Astrocyte of the hippocampus (primary cell): ENCODE measurements at regions not wholly inside any gene's neighbourhood (a gene's known extent, or its start where the extent isn't known, plus 50 kb on each side); places are given as distances from the start of the nearest gene placed in this dataset.
A peak's percentile ranks its signal among the peaks of the same experiment; 100 is the strongest.

Source experiments
- DNase-seq: peaks from one replicate; pipeline ENCODE4 v3.0.0; 2011; ENCODE audit warnings: low read depth, low spot score

DNA sequence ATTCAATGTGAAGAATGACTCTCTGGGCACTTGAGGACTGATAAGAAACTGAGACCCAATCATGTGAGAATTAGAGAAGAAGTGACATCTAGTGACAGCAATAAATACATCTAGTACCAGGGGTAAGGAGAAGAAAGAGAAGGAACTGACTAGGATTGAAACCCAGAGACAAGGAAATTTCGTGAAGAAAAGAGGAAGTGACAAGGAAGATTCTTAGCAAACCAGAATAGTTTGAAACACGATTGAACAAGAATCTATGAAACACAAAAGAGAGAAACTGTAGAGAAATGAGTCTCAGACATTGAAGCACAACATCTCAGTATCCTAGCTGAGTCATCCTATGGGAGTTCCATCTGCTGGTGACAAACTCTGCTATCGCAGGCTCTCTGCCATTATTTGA is 571.9 kb upstream of the PKDCC start:
- no peak for DNase-seq

DNA sequence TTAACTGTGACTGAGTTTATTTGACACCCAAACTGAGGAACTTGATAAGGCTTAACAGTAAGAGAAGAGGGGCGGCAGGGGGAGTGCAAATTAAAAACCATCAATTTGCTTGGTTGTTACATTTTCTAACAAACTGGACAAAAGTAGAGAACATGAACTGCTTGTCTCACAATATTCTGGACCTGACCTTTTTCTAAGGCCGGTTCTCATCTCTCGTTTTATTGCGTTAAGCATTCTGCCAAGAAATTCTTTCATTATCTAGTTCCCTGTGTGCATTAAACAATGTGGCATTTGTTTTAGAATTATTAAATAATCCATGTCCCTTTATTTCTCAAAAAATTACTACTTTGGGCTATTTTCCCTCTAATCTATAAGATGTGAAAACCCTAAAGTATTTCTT is 565.2 kb upstream of the PKDCC start:
- DNase-seq = no peak

DNA sequence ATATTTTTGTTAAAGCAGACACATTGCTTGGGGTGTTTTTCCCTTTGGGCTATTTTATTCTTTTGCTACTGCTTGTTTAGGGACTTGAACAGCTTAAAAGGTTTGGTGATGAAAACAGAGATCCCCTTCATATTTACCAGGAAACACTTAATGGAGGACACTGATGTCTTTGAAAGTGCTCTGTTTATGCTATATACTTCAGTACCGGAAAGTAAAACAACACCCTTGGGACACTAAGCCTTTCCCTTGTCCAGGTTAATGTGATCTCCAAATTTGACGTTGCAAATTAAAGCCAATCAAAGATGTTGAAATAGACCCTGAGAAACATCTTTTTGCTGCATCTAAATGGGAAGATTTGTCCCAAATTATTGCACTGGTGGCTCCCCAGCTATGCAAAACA is 564.6 kb upstream of the PKDCC start:
- DNase-seq = no peak

DNA sequence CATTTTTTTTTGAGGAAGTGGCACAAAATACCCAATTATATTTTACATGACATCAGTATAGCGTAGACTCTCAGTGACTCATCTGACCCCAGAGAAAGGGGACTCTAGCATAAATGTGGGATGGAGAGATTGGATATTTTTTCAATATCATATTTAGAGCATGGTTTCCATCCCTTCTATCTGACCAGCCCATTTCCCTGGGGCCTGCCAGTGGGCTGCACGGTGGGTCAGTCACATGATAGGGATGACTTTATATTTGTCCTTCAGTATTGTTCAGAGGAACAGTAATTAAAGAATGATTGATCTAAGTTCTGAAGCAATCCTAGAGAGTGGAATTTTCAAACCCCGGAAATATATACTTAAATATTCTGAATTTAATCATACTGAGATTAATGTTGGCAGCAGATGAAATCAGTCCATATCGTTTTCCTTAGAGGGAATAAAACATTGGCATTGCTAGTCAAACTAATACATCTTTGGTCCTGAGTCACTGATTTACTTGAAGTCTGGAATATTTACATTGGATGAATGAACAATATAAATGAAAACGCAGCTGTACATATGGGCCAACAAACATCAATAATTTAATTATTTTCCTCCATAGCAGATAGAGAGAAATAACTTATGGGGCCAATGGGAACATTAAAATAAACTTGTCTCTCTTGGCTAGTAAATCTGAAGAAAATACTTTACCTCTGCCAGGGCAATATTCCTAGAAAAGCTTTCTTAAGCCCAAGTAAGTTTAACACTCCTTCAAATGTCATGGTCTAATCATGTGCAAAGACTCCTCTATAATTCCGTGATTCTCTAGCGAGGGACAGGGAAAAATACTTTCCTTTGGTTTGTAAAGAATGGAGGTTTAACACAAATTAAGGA is 563.6 kb upstream of the PKDCC start:
- DNase-seq = no peak

DNA sequence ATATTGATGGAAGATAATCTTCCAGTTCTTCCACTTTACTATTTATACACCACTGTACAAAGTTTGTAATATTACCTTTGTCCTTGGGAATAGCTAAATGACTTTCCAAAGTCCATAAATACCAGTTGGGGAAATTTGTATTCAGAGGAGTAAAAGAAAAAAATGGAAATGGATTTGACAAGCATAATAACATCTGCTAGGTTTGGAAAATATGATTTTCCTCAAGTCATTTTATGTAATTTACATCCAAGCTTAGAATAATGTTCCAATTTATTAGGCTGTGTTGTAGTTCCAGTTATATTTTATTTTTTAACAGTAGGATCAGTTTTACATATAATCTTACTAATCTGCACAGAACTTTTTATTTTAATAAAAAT is 563.0 kb upstream of the PKDCC start:
- DNase-seq = no peak

DNA sequence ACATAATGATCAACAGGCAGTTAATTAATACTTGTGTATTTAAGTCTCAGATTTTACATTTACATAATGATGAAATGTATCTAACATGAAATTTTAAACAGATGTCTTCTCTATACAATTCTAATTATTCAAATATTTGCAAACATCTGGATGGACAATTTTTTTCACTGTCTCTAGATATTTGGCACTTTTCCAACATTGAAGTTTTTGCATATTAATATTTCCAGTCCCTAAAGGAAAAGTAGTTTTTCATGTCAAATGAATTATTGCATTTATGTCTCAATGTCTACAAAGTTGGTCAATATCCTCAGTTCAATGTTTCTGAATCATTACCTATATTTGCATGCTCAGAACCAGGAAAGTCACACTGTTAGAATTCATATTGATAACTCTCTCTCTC is 560.9 kb upstream of the PKDCC start:
- no peak for DNase-seq

DNA sequence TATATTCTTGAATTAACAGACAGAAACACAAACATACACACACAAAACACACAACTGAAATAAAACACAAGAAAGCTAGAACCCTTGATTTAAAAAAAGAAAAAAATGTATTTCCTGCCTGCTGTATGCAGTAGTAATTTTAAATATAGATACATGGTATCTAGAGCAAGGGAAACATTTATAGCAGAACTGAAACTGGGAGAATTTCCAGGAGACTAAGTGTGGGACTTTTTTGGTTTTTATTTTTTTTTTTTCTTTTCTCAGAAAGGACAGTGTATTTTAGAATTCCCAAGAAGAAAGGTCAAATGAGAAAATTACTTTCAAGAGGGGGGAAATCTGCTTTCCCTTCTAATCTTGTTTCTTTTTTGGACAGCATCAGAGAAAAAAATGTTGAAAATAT is 558.9 kb upstream of the PKDCC start:
- no peak for DNase-seq

DNA sequence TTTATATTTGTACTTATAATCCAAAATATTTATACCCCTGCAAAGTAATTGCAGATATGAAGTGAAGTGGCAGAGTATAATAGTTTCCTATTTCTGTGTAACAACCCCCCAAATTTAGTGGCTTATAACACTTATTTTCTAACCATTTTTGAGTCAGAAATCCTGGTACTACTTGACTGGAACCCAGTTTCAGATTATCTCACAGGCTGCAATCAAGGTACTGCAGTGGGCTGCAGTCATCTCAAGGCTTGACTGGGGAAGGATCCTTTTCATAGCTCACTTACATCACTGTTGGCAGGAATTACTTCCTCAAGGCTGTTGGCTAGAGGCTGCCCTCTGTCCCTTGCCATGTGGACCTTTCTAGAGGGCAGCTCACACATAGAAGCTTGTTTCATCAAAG is 558.2 kb upstream of the PKDCC start:
- no peak for DNase-seq

DNA sequence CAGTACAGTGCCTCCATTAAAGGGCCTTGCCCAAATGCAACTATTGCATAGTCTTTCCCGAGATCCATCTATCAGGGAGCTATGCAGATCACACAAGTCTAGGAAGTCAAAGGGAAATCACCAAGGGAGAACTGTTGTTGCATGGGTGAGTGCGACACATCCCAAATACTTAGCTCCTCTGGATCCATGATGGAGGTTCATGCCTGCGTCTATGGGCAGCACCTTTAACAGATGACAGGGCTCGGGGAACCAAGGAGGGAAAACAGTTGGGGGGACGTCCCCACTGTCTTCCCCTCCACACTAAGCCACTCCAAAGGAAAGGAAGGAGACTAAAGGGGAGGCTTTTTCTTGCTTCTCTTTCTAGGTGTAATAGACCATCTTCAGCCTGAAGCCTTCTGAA is 552.8 kb upstream of the PKDCC start:
- DNase-seq = peak; percentile 1

DNA sequence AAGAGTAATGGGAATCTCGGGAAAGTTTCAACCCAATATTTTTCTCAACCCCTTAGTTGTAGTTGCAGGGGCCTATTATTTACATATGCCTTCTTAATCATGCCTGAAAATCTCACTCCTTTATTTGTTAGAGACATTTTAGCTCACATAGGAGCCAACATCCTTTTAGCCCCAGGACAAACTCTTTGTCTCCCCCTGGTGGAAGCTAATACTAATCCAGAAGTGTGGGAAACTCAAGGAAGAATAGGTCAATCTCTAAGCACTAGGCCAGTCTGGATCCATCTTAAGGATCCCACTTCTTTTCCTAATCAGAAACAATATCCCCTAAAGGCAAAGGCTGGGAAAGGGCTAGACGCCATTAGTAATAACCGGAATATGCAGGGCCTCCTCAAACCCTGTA is 550.9 kb upstream of the PKDCC start:
- DNase-seq = no peak

DNA sequence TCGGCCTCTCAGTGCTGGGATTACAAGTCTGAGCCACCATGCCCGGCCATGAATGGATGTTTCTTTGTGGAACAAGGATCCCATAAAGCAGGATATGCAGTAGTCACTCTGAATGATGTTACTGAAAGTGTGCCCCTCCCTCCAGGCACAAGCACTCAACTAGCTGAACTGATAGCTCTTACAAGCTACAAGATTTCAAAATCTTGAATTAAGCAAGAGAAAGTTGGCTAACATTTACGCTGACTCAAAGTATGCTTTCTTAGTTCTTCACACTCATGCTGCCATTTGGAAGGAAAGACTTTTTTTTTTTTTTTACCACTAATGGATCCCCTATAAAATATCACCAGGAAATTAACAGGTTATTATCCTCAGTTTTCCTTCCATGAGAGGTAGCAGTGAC is 549.0 kb upstream of the PKDCC start:
- DNase-seq = no peak

DNA sequence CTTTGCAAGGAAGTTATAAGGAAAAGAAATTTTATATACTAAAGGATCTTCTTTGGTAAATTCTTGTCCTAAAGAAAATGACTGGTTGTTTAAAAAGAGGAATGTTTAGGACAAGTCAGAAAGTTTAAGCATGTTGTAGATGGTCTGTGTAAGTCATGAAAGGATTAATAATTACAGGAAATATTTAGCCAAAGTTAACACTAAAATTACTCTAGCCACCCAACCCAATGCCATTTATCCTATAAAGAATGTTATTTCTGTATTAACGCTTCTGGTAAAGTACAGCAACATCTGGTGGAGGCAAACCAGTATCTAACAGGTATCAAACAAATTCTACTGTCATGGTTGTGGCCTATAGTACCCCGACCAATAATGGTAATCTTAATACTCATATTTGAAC is 546.9 kb upstream of the PKDCC start:
- DNase-seq = no peak

DNA sequence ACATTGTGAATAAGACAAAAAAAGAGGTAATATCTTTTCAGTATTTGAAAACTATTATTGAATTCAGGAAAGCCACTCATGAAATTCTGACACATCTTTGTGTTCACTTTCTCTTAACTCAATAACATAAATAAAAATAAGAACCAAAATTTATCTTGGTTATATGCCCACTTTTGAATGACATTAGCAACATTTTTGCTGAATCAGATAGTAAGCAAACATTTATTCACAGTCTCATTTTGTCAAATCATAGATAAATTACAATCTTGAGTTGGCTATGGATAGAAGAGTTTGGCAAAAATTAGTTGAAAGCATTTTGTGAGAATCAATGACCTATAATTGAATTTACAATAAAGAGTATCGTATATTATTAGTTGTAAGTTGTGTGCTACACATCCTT is 545.1 kb upstream of the PKDCC start:
- no peak for DNase-seq

DNA sequence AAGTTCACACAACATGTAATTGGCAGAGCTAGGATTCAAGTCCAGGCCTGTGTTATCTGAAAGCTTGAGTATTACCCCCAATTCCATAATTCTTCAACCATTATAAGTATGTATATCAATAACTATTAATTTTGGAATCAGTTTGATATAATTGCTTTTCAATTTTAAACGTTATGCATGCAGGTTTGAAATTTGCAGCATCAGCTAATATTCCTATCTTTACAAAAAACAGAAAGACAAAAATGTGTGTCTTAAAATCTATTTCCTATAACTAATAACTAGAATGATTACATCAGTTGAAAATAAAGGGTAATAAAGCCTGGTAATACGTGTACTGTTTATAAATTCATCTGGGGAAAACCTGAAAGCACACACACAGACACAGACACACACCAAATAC is 543.3 kb upstream of the PKDCC start:
- no peak for DNase-seq

DNA sequence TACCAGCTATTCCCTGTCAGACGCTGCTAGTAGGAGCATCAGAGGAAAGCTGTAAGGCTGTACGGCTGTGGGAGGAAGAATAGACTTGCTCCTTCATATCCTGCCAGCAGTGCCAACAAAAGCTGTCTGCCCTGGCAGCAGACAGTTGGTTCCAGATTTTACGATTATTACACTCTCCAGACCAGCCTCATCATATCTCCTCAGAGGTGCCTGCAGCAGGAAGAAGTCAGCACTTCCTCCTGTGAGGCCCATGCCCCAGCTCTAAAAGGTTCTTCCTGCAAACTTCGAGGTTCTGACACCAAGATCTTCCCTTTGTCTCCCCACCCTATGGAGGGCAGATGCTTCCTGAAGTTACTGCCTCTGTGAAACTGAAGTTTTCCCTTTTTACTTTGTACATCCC is 537.7 kb upstream of the PKDCC start:
- DNase-seq = no peak

DNA sequence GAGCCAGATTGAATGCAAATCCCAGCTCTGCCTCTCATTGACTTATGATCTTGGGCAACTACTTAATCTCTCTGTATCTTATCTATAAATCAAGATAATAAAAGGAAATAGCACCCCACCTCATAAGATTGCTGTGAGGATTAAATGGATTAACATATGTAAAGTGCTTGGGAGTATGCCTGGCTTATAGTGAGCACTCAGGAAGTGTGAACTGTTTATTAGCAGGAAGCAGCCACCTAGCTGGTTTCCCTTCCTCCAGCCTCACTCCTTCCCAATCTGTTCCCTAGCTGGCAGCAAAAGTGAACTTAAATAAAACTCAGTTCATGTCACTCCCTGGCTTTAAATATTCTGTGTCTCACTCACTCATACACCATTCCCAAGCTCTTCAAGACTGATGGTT is 526.6 kb upstream of the PKDCC start:
- DNase-seq = no peak

DNA sequence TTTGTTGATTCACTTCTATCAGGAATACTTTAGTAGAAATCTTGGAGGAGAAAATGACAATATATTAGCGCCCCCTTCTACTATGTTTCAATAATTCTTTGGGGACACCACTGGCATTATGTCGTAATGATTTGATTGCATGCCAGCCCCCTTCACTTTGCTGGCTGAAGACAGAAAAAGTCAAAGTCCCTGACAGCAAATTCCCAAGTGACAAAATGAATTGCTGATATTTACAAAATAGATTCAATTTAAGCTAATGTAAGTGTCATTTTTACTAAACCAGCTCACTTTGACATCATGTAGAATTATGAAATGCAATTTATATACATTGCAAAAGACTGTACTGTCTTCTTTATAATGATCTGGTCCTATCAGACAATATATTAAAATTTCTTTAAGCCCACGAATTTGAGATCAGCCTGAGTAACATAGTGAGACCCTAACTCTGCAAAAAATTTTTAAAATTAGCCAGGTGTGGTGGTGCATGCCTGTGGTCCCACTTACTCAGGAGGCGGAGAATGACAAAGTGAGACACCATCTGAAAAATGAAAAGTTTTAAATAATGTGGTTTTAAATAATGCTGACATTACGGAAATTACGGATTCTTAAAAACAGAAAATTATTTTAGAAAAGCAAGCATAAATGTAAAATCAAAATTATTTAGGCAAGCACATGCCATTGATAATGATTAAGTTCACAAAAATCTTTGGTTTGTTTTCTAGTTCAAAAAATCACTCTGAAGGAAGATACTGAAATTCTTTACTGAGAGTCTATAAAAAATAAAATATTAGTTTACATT is 520.1 kb upstream of the PKDCC start:
- DNase-seq = no peak

DNA sequence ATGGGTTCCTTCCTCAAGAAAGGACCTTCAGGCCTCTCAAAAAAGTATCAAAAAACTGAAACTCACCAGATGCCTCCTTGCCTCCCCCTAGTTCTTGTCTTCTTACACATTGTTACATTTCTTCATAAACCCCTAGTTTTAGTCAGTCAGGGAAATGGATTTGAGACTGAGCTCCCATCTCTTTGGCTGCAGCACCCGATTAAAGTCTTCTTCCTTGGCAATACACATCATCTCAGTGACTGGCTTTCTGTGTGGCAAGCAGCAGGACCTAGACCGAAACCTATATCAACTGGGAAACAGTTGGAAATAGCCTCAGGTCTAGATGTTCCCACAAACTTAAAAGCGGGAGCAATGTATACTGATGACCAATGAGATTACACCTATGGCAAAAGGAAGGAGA is 512.2 kb upstream of the PKDCC start:
- no peak for DNase-seq

DNA sequence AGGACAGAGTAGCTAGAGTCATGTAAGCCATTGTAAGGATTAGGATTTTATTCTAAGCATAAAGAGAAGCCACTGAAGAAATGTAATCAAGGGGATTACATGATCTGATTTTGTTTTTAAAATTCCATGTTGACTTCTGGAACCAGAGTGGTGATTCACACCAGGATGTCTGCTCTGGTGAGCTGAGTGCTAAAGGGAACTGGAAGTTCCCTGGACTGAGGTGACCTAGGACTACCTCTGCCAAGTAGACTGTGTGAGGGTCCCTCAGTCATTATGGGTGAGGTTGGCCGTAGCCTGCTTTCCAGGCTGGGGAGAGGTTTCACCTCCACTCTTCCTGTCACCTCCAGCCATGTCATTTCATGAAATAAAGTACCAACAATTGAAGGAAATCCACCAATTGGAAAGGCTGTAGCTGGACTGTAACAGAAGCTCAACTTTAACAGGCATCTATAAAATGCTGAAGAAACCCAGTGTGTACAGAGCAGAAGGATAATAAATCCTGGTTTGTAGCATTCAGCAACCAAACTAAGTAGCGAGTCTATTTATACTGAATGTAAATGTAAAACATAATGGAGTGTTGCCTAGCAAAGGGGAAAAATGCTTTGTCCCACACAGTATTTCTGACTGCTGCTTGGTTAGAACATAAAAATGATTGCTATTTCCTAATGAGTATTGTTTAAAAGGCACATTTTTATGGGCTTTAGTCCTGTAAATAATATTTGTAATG is 507.4 kb upstream of the PKDCC start:
- no peak for DNase-seq

DNA sequence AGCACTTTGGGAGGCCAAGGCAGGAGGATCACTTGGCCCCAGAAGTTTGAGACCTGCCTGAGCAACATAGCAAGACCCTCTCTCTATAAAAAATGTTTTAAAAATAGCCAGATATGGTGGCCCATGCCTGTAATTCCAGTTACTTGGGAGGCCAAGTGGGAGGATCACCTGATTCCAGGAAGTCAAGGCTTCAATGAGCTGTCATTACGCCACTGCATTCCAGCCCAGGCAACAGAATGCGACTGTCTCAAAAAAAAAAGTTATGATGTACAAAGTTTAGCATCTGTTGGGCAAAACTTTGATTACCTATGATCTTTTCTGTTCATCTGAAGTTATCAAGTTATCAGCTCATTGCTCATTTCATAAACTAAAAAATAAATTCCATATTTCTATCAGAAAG is 504.1 kb upstream of the PKDCC start:
- no peak for DNase-seq

DNA sequence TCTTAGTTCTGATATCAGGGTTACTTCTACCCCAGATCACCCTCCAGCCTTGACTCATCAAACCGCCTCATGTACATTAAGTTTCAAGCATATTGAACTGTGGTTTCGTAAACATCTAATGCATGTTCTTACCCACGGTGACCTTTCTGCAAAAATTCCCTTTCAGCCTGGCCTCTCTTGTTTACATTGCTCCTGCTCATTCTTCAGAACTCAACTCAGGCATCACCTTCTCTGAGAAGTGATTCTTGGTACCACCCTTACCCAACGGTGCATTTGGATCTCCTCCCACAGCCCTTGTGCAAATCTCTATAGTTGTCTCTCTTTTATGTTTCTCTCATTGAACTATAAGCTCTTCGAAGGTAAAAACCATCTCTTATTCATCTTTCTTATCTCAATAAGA is 503.1 kb upstream of the PKDCC start:
- no peak for DNase-seq

DNA sequence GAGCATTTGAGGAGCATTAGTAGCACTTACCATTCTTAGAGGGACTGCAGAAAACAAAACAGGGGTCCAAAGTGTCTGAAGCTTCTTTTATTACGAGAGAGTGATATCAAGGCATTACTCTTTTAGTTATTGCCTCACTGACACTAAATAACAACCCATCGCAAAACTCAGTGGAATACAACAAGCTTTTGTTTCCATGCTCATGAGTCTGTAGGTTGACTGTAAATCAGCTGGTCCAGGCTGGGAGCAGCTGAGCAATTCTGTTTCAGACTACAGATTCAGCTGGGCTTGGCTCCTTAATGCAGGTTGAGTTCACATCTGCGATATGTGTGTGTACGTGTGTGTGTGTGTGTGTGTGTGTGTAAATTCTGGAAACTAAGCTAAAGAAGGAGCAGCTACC is 501.8 kb upstream of the PKDCC start:
- DNase-seq = no peak

DNA sequence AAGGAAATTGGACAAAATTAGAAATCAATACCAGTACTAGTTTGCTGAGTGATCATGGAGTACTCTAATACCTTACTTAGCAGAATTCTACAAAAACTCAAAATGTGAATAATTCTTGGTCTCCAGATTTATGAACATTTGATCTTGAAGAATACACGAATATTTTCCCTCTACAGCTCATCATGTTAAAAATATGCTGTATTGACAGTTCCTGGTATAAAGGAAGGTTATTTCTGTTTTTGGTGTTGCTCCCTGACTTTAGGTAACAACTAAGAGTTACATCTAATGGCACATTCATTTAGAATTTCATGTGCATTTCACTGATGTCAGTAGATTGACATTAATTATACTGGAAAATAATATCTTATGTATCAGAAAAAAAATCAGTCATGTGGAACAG is 479.2 kb upstream of the PKDCC start:
- no peak for DNase-seq
